ENCODE measurements at regions not wholly inside any gene's neighbourhood (a gene's known extent, or its start where the extent isn't known, plus 50 kb on each side); places are given as distances from the start of the nearest gene placed in this dataset.

- TF ChIP-seq ZNF609 (CRISPR knock-in tag; IDR thresholded peaks at IDR 0.05; ENCODE audit: borderline replicate concordance), result no peak
- no peak for TF ChIP-seq GZF1 (CRISPR knock-in tag; IDR thresholded peaks at IDR 0.05)
- ATAC-seq (no peak), DNase-seq (ENCODE audit: low spot score) (no peak), FAIRE-seq (no peak)
- no peaks in the 10 kb centered on the region for H3K27me3 ChIP-seq (ENCODE audit: control insufficient read depth in 1 of 2, insufficient read depth in 2 of 2, low read length in 2 of 2)
- CTCF ChIA-PET (ENCODE audit: low intra/inter-chr PET ratio, low total read pairs), result no interaction called here
- intact Hi-C loops (cut with micrococcal nuclease; ENCODE audit: unreplicated experiment), result no loop called here
- no peaks in the 10 kb centered on the region for H3K4me1 ChIP-seq (ENCODE audit: insufficient read depth, low read length)
- no peak overlapping the region for H3K4me3 ChIP-seq (replicated peaks in 1 of 3; ENCODE audit: insufficient read depth in 1 of 3, low read depth in 2 of 3, low read length in 3 of 3)
- H3K27ac ChIP-seq (ENCODE audit: extremely low read length, insufficient read depth, low read length), result no peak overlapping the region
- no peaks in the 10 kb centered on the region for H3K79me2 ChIP-seq (ENCODE audit: insufficient read depth, low read length)
- no peak overlapping the region for H2AFZ ChIP-seq (ENCODE audit: low read length)
- no peaks in the 10 kb centered on the region for H4K20me1 ChIP-seq (ENCODE audit: insufficient read depth, low read length)
- no peaks in the 10 kb centered on the region for H3K9me3 ChIP-seq (ENCODE audit: low read length)
- POLR2A ChIA-PET, result no interaction called here
- H3K36me3 ChIP-seq (replicated peaks in 1 of 2; ENCODE audit: control insufficient read depth in 1 of 2, insufficient read depth in 2 of 2, low read length in 2 of 2), result no peaks in the 10 kb centered on the region
- no peak overlapping the region for H3K9ac ChIP-seq (ENCODE audit: insufficient read depth, low read depth, low read length)
- no peak overlapping the region for H3K4me2 ChIP-seq (ENCODE audit: low read depth, low read length)
- 40% methylated on average over 1 of the region's 1 CpG for WGBS (ENCODE audit: low lambda C conversion rate)
- in situ Hi-C loops (cut with HindIII; ENCODE audit: extremely low pct_ligation_motif_present, low pct_unique_long_range_greater_than_20kb), result no loop called here
- BruUV-seq (replicated peaks), result no TSS peak
These were observed 330.3 kb downstream of the TRAM1L1 start for GRCh38 chr4:116755051-116755450.

GRCh38 chr4:116752027-116752426 is 333.3 kb downstream of the TRAM1L1 start:
- Histone ChIP-seq H3K4me1 (ENCODE audit: insufficient read depth, low read length) (no peaks in the 10 kb centered on the region), H3K4me3 (replicated peaks in 1 of 3; ENCODE audit: insufficient read depth in 1 of 3, low read depth in 2 of 3, low read length in 3 of 3) (no peak overlapping the region), H3K9ac (ENCODE audit: insufficient read depth, low read depth, low read length) (no peak overlapping the region), H3K79me2 (ENCODE audit: insufficient read depth, low read length) (no peaks in the 10 kb centered on the region), H3K36me3 (replicated peaks in 1 of 2; ENCODE audit: control insufficient read depth in 1 of 2, insufficient read depth in 2 of 2, low read length in 2 of 2) (no peaks in the 10 kb centered on the region), H4K20me1 (ENCODE audit: insufficient read depth, low read length) (no peaks in the 10 kb centered on the region), H3K27ac (ENCODE audit: extremely low read length, insufficient read depth, low read length) (no peak overlapping the region), H2AFZ (ENCODE audit: low read length) (no peak overlapping the region), H3K4me2 (ENCODE audit: low read depth, low read length) (no peak overlapping the region), H3K27me3 (ENCODE audit: control insufficient read depth in 1 of 2, insufficient read depth in 2 of 2, low read length in 2 of 2) (no peaks in the 10 kb centered on the region), H3K9me3 (ENCODE audit: low read length) (no peaks in the 10 kb centered on the region)
- intact Hi-C loops (cut with micrococcal nuclease; ENCODE audit: unreplicated experiment), result no loop called here
- in situ Hi-C loops (cut with HindIII; ENCODE audit: extremely low pct_ligation_motif_present, low pct_unique_long_range_greater_than_20kb), result no loop called here
- FAIRE-seq (no peak), DNase-seq (ENCODE audit: low spot score) (no peak), ATAC-seq (no peak)
- no TSS peak for BruUV-seq (replicated peaks)
- POLR2A ChIA-PET, result no interaction called here
- CTCF ChIA-PET (ENCODE audit: low intra/inter-chr PET ratio, low total read pairs), result no interaction called here
- 4% methylated on average over 2 of the region's 2 CpGs for WGBS (ENCODE audit: low lambda C conversion rate)
- TF ChIP-seq ZSCAN21 (CRISPR knock-in tag; IDR thresholded peaks at IDR 0.05; ENCODE audit: borderline replicate concordance), result no peak
- no peak for TF ChIP-seq ZNF552 (CRISPR knock-in tag; IDR thresholded peaks at IDR 0.05; ENCODE audit: borderline replicate concordance)
- TF ChIP-seq TERF1 (CRISPR knock-in tag; IDR thresholded peaks at IDR 0.05), result no peak
- TF ChIP-seq HDAC2 (CRISPR knock-in tag; IDR thresholded peaks at IDR 0.05), result no peak
- no peak for TF ChIP-seq TIGD3 (CRISPR knock-in tag; IDR thresholded peaks at IDR 0.05; ENCODE audit: borderline replicate concordance)
- no peak for TF ChIP-seq ZNF275 (CRISPR knock-in tag; IDR thresholded peaks at IDR 0.05; ENCODE audit: borderline replicate concordance)

Measured in HepG2 (cell line).